IPS-18a (cell line): ENCODE measurements at regions not wholly inside any gene's neighbourhood (a gene's known extent, or its start where the extent isn't known, plus 50 kb on each side); places are given as distances from the start of the nearest gene placed in this dataset.

ENCODE experiments used
- H3K27ac ChIP-seq: one replicate; pipeline ENCODE4 v1.5.1; 2013; ENCODE audit warnings: low read length
- H3K27me3 ChIP-seq: one replicate; pipeline ENCODE4 v1.6.1; 2013; ENCODE audit warnings: mild to moderate bottlenecking, low read length; ENCODE audit not compliant: control insufficient read depth, insufficient read depth
- H3K36me3 ChIP-seq: one replicate; pipeline ENCODE4 v1.6.1; 2013; ENCODE audit warnings: low read depth, low read length; ENCODE audit not compliant: control insufficient read depth
- H3K4me1 ChIP-seq: one replicate; pipeline ENCODE4 v1.6.1; 2013; ENCODE audit warnings: low read depth, low read length; ENCODE audit not compliant: control insufficient read depth
- H3K4me3 ChIP-seq: one replicate; pipeline ENCODE4 v1.5.1; 2013; ENCODE audit warnings: low read length
- H3K9ac ChIP-seq: one replicate; pipeline ENCODE4 v1.6.1; 2013; ENCODE audit warnings: mild to moderate bottlenecking, low read length, moderate library complexity
- H3K9me3 ChIP-seq: one replicate; pipeline ENCODE4 v1.6.1; 2013; ENCODE audit warnings: low read depth, low read length; ENCODE audit not compliant: control insufficient read depth

- Histone ChIP-seq H3K9ac (no peak overlapping the region), H3K9me3 (no peaks in the 10 kb centered on the region), H3K27me3 (no peaks in the 10 kb centered on the region), H3K4me1 (no peaks in the 10 kb centered on the region), H3K27ac (no peak overlapping the region), H3K36me3 (no peaks in the 10 kb centered on the region), H3K4me3 (no peak overlapping the region)
Observed at GRCh38 chr22:34437140-34437539, 516.9 kb upstream of the LARGE1 start.

- no peaks in the 10 kb centered on the region for H3K4me1 ChIP-seq
- H3K36me3 ChIP-seq, result no peaks in the 10 kb centered on the region
- no peaks in the 10 kb centered on the region for H3K9me3 ChIP-seq
- H3K4me3 ChIP-seq, result no peak overlapping the region
- no peaks in the 10 kb centered on the region for H3K27me3 ChIP-seq
- H3K9ac ChIP-seq, result no peak overlapping the region
- no peak overlapping the region for H3K27ac ChIP-seq
Observed at GRCh38 chr22:34454598-34454997, 534.3 kb upstream of the LARGE1 start.

GRCh38 chr22:34462795-34463194, 542.5 kb upstream of the LARGE1 start:
- Histone ChIP-seq H3K27me3 (no peaks in the 10 kb centered on the region), H3K9ac (no peak overlapping the region), H3K4me3 (no peak overlapping the region), H3K4me1 (no peaks in the 10 kb centered on the region), H3K36me3 (no peaks in the 10 kb centered on the region), H3K27ac (no peak overlapping the region), H3K9me3 (no peaks in the 10 kb centered on the region)

GRCh38 chr22:34475886-34476285, 555.6 kb upstream of the LARGE1 start:
- Histone ChIP-seq H3K27ac (no peak overlapping the region), H3K9me3 (peaks cover 2% of the 10 kb centered on the region), H3K36me3 (no peaks in the 10 kb centered on the region), H3K4me1 (no peaks in the 10 kb centered on the region), H3K4me3 (no peak overlapping the region), H3K27me3 (no peaks in the 10 kb centered on the region), H3K9ac (no peak overlapping the region)

GRCh38 chr22:34476762-34477161, 556.5 kb upstream of the LARGE1 start:
- Histone ChIP-seq H3K9ac (no peak overlapping the region), H3K4me1 (no peaks in the 10 kb centered on the region), H3K36me3 (no peaks in the 10 kb centered on the region), H3K27me3 (no peaks in the 10 kb centered on the region), H3K4me3 (no peak overlapping the region), H3K9me3 (peaks cover 7% of the 10 kb centered on the region), H3K27ac (no peak overlapping the region)

GRCh38 chr22:34481090-34481489, 560.8 kb upstream of the LARGE1 start:
- Histone ChIP-seq H3K9ac (no peak overlapping the region), H3K27ac (no peak overlapping the region), H3K9me3 (peaks cover 7% of the 10 kb centered on the region), H3K27me3 (no peaks in the 10 kb centered on the region), H3K4me1 (no peaks in the 10 kb centered on the region), H3K36me3 (no peaks in the 10 kb centered on the region), H3K4me3 (no peak overlapping the region)

- Histone ChIP-seq H3K27ac (no peak overlapping the region), H3K4me3 (no peak overlapping the region), H3K9me3 (no peaks in the 10 kb centered on the region), H3K4me1 (no peaks in the 10 kb centered on the region), H3K9ac (no peak overlapping the region), H3K27me3 (no peaks in the 10 kb centered on the region), H3K36me3 (no peaks in the 10 kb centered on the region)
Observed at GRCh38 chr22:34486381-34486780, 566.1 kb upstream of the LARGE1 start.

GRCh38 chr22:34489861-34490260, 569.6 kb upstream of the LARGE1 start:
- Histone ChIP-seq H3K9me3 (no peaks in the 10 kb centered on the region), H3K36me3 (no peaks in the 10 kb centered on the region), H3K27ac (no peak overlapping the region), H3K4me1 (no peaks in the 10 kb centered on the region), H3K27me3 (no peaks in the 10 kb centered on the region), H3K9ac (no peak overlapping the region), H3K4me3 (no peak overlapping the region)

- Histone ChIP-seq H3K27me3 (no peaks in the 10 kb centered on the region), H3K9me3 (no peaks in the 10 kb centered on the region), H3K4me1 (no peaks in the 10 kb centered on the region), H3K36me3 (no peaks in the 10 kb centered on the region), H3K9ac (no peak overlapping the region), H3K4me3 (no peak overlapping the region), H3K27ac (no peak overlapping the region)
Observed at GRCh38 chr22:34490886-34491285, 570.6 kb upstream of the LARGE1 start.

GRCh38 chr22:34493486-34493885, 572.5 kb upstream of the ISX start:
- H3K4me1 ChIP-seq, result no peaks in the 10 kb centered on the region
- no peak overlapping the region for H3K27ac ChIP-seq
- H3K36me3 ChIP-seq, result no peaks in the 10 kb centered on the region
- no peaks in the 10 kb centered on the region for H3K9me3 ChIP-seq
- no peaks in the 10 kb centered on the region for H3K27me3 ChIP-seq
- H3K9ac ChIP-seq, result no peak overlapping the region
- no peak overlapping the region for H3K4me3 ChIP-seq

- H3K9ac ChIP-seq, result no peak overlapping the region
- no peaks in the 10 kb centered on the region for H3K27me3 ChIP-seq
- H3K4me3 ChIP-seq, result no peak overlapping the region
- peaks cover 4% of the 10 kb centered on the region for H3K9me3 ChIP-seq
- no peak overlapping the region for H3K27ac ChIP-seq
- H3K36me3 ChIP-seq, result no peaks in the 10 kb centered on the region
- no peaks in the 10 kb centered on the region for H3K4me1 ChIP-seq
Observed at GRCh38 chr22:34501366-34501965, 564.5 kb upstream of the ISX start.

- no peak overlapping the region for H3K4me3 ChIP-seq
- H3K4me1 ChIP-seq, result no peaks in the 10 kb centered on the region
- H3K9ac ChIP-seq, result no peak overlapping the region
- peaks cover 4% of the 10 kb centered on the region for H3K9me3 ChIP-seq
- H3K36me3 ChIP-seq, result no peaks in the 10 kb centered on the region
- H3K27ac ChIP-seq, result no peak overlapping the region
- H3K27me3 ChIP-seq, result no peaks in the 10 kb centered on the region
Observed at GRCh38 chr22:34502821-34503220, 563.1 kb upstream of the ISX start.
